Stomach (tissue), 4 donors: ENCODE measurements at regions not wholly inside any gene's neighbourhood (a gene's known extent, or its start where the extent isn't known, plus 50 kb on each side); places are given as distances from the start of the nearest gene placed in this dataset.

Source experiments
- POLR2A ChIP-seq, 4 donors: fragments of 450-650 bp; IDR thresholded peaks; one replicate each; pipeline ENCODE4 v1.6.1; 2016; ENCODE audit warnings: antibody characterized with exemption in 4 of 4, control low read depth in 2 of 4, mild to moderate bottlenecking in 1 of 4, moderate library complexity in 1 of 4
- POLR2AphosphoS5 ChIP-seq, 3 donors: sonication (generic); formaldehyde crosslinking; IDR thresholded peaks; one replicate each; pipeline ENCODE4 v1.6.1; 2016; ENCODE audit warnings: antibody characterized with exemption in 3 of 3
- TF ChIP-seq, protein P1 (sequence below), 7 experiments: fragments of 450-650 bp in 4 of 7; fragments of 200-600 bp in 3 of 7; sonication (generic) in 3 of 7; IDR thresholded peaks; one replicate each; pipeline ENCODE4 v1.5.1; 2016 to 2019; ENCODE audit warnings: antibody characterized with exemption in 7 of 7, control low read depth in 2 of 7, mild to moderate bottlenecking in 1 of 7

DNA sequence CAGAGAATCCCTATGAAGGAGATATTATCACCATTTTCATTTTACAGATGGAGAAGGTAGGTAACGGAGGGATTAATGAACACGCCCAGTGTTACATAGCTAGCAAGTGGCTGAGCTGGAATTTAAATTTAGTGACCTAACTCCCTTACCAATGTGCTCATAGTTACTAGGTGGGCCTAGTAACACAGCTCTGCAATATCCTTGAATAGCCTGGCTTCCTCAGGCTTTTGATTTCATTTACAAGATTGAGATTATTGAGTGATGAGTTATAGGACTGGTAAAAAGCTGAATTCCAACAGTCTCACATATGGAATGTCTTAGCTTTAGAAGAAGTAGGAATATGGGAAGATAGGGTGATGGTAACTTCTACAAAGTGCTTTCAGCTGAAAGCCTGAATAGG lies 336.3 kb upstream of the KIF2A start:
- TF ChIP-seq POLR2A (IDR thresholded peaks at IDR 0.05) (no peak), POLR2AphosphoS5 (IDR thresholded peaks at IDR 0.05) (no peak)
- TF ChIP-seq, protein P1, sequence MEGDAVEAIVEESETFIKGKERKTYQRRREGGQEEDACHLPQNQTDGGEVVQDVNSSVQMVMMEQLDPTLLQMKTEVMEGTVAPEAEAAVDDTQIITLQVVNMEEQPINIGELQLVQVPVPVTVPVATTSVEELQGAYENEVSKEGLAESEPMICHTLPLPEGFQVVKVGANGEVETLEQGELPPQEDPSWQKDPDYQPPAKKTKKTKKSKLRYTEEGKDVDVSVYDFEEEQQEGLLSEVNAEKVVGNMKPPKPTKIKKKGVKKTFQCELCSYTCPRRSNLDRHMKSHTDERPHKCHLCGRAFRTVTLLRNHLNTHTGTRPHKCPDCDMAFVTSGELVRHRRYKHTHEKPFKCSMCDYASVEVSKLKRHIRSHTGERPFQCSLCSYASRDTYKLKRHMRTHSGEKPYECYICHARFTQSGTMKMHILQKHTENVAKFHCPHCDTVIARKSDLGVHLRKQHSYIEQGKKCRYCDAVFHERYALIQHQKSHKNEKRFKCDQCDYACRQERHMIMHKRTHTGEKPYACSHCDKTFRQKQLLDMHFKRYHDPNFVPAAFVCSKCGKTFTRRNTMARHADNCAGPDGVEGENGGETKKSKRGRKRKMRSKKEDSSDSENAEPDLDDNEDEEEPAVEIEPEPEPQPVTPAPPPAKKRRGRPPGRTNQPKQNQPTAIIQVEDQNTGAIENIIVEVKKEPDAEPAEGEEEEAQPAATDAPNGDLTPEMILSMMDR (IDR thresholded peaks at IDR 0.05): no peak
